Dermis microvascular lymphatic vessel endothelial cell (primary cell): ENCODE measurements at regions not wholly inside any gene's neighbourhood (a gene's known extent, or its start where the extent isn't known, plus 50 kb on each side); places are given as distances from the start of the nearest gene placed in this dataset.
A peak's percentile ranks its signal among the peaks of the same experiment; 100 is the strongest.
"Not testable (repeated sequence)": the region's sequence is repeated elsewhere in the genome, so short reads cannot be mapped to it uniquely, and the experiment has no call there.

Experiments used
- DNase-seq, 2 donors: peaks; one replicate each; pipeline versions ENCODE4 v3.0.0 to v3.0.0-alpha.2; 2010; ENCODE audit warnings: low read depth in 2 of 2

- DNase-seq = not testable (repeated sequence)
Observed at GRCh38 chrX:107296184-107296583, 89.8 kb downstream of the DNAAF6 start.

DNA sequence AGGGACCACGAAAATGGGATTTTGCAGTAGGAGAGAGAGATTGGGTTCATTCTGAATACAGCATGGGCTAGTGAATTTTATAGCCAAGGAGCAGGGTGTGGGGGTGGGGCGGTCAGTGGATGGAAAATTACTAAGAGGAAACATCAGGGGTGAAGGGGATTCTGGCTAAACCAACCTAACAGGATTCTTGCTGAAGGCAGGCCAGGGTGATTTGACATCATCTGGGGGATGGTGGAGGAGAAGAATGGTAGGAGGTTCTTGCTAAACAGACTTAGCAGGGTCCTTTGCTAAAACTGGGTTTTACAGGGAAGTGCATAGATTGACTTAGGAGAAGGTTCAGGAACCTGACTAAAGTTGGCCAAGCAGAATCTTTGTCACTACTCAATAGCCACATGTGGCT, 91.9 kb downstream of the DNAAF6 start:
- DNase-seq = no peak

GRCh38 chrX:107301253-107301652, 94.8 kb downstream of the DNAAF6 start:
- DNase-seq = no peak

DNA sequence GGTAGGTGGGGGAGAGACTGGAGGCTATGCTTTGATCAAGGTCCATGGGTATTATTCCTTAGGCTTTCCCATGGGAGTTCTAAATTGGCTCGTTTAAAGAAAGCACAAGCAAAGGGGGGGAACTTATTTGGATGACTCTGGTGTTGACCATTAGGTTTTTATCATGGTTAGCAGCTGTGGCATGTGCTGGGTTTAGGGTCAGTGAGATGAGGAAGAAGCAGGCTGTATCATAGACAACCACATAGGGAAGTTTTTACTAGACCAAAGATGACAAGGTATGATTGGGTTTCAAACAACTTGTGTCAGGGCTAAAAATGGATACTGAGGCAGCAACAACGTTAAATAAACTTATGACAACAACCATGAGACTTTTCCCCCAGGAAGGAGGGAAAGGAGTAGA, 97.7 kb downstream of the DNAAF6 start:
- DNase-seq = no peak

GRCh38 chrX:107323786-107324492, 117.5 kb downstream of the DNAAF6 start:
- DNase-seq = no peak

DNA sequence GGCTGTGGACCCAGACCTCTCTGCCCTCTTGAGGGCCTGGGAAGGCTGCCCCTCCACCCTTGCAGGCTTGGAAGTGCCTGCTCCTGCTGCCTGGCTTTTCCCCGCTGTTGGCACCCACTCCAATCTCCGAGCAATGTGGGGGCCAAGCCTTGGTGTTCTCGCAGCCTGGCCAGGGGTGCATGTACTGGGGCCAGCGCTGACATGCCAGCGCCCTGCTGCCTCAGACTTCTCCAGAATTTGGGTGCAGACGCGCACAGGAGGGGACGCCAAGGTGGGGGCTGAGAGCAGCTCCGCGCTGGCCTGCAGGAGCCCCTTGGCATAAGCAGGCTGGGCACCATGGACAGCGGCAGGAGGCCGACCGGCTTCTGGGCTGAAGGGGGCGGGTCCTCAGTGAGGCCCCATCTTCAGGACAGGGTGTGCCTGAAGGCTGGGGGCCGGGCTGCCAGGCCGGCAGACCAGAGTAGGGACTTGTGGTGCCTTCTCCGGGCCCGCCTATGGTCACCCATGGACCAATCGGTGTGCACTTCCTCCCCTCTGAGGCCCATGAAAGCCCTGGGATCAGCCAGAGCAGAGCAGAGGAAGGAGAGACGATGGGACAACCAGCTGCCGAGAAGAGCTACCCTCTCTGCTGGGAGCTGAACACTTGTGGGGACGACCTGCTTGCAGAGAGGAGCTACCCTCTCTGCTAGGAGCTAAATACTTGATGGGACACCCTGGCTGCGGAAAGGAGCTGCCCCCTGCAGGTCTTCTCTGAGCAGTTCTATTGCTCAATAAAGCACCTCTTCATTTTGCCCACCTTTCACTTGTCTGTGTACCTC, 118.3 kb downstream of the DNAAF6 start:
- DNase-seq = peak in 1 of 2 donors; percentile 17

DNA sequence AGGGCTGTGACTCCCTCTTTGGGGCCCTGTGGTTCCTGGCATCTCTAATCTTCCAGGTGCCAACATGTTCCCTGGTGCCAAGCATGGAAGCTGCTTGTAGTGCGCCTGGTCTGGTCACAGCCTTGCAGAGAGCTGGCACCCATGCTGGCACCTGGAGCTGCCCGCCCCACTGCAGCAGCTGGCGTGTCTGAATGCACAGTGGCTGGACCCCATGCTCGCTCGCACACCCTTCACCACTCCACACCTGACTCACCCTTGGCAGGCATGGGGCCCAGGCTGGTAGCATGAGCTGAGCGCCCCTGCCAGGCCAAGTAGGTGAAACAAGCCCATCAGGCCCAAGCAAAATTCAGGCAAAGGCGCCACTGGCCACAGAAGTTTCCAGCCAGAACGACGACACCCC, 119.1 kb downstream of the DNAAF6 start:
- DNase-seq = no peak

DNA sequence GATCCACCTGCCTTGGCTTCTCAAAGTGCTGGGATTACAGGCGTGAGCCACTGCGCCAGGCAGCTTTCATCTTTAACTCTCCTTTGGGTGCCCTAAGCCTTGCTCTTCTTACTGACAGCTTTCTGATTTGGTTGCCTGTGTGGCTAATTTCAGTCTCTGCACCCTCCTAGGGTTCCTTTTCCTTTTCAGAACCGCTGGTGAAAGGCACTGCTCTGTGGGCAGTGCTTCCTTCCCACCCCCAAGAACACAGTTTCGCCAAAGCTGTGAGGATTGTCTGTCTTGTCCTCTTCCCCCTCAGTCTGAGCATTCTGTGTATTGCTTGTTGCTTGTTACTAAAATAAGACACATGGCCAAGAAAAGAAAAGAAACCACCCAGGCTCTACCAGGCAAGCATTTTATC, 101.4 kb upstream of the FRMPD3 start:
- DNase-seq = no peak

- no peak for DNase-seq
Observed at GRCh38 chrX:107348990-107349389, 100.5 kb upstream of the FRMPD3 start.

GRCh38 chrX:107355533-107355932, 93.9 kb upstream of the FRMPD3 start:
- DNase-seq = no peak

DNA sequence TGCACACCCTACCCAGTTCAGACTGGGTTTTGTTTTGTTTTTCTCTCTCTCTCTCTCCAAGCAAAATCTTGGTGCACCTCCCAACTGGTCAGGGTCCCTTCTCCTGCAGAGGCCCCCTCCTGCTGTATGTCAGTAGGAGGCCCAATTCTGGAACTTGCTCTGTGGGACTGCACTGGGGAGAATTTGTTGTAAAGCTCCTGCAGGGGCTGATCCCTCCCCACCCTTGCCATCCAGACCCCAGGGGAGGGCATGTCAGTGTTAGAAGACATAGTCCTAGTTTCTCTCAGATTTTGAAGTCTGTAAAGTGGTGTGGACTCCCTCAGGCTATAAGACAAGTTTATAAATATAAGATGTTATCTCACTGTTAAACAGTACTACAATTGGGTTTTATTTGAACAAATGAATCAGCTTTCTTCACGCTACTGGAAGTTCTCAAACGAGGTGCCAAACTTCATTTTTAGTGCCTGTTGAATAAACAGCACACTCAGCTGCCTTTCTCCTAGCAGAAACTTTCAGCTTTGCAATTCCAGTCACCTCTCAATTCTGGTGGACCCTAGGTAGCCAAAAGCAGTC, 88.6 kb upstream of the FRMPD3 start:
- DNase-seq = no peak

DNA sequence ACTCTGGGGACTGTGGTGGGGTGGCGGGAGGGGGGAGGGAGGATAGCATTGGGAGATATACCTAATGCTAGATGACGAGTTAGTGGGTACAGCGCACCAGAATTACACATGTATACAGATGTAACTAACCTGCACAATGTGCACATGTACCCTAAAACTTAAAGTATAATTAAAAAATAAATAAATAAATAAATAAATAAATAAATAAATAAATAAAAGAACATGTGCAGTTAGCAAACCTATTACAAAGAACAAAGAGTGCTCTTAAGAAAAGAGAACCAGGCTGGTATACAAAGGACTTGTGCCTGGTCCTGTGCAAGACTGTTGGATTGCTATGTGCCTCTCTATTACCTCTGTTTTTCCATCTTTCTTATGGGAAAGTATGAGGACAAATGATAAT, 79.3 kb upstream of the FRMPD3 start:
- DNase-seq = not testable (repeated sequence)

DNA sequence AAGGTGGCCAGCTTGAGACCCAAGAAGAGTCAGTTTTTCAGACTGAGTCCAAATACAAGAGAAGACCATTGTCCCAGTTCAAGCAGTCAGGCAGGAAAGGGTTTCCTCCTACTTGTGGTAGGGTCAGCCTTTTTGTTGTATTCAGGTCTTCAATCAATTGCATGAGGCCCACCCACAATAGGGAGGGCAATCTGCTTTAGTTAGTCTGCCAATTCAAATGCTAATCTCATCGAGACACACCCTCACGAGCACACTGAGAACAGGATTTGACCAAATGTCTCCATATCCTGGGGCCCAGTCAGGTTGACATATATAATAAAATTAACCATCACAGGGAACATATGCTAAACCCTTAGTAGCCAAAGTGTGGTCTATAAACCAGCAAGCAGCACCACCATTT, 75.3 kb upstream of the FRMPD3 start:
- no peak for DNase-seq

DNA sequence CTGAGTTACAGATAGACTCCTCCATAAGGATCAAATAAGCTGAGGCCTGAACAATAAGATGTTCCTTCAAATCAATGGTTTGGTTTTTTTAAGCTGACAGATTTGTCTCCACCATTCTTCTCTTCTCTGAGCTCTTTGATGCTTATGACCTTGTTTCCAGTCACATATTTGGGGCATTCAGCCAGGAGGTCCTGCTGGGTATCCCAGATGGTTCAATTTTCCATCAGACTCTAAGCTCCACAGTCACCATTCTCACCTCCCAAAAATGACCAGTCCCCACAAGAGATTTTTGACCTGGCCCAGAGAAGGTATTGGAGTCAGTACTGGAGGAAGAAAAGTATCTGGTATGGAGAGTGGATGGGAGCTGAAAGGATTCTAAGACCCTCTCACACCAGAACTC, 74.6 kb upstream of the FRMPD3 start:
- no peak for DNase-seq

- not testable (repeated sequence) for DNase-seq
Observed at GRCh38 chrX:107376186-107376585, 73.3 kb upstream of the FRMPD3 start.

GRCh38 chrX:107384397-107385105, 64.9 kb upstream of the FRMPD3 start:
- DNase-seq = no peak

GRCh38 chrX:107389726-107390125, 59.7 kb upstream of the FRMPD3 start:
- DNase-seq = no peak

- DNase-seq = not testable (repeated sequence)
Observed at GRCh38 chrX:107393656-107394055, 55.8 kb upstream of the FRMPD3 start.

- no peak for DNase-seq
Observed at GRCh38 chrX:107396235-107396634, 53.2 kb upstream of the FRMPD3 start.

DNA sequence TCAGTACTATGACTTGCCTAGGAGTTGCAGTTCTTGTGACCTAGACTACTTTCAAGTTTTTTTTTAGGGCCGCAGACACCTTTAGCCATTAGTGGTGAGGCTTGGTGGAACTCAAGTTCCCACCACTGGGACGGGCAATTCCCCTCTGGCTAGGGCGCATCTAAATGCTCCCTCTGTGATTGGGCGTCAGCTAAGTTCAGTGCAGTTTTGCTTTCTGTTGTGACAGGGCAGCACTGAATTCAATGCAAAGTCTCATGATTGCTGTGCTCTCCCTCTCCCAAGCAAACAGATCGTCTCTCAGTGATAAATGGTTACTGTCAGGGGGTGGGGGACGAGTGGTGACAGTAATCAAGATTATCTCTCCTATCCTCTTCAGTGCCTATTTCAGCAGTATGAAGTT, 52.7 kb upstream of the FRMPD3 start:
- no peak for DNase-seq

GRCh38 chrX:107398115-107398514, 51.3 kb upstream of the FRMPD3 start:
- no peak for DNase-seq
